K562 (cell line): ENCODE measurements at regions not wholly inside any gene's neighbourhood (a gene's known extent, or its start where the extent isn't known, plus 50 kb on each side); places are given as distances from the start of the nearest gene placed in this dataset.

ENCODE experiments used
- ATAC-seq: fragments of 200-7000 bp; cut with Tn5 transposase; 3 replicates; pipeline ENCODE4 v1.9.1; 2020; ENCODE audit warnings: moderate library complexity
- BruUV-seq: library from RNA; stranded (reverse); fragments of 400-500 nt; replicated peaks from 2 replicates; lab custom pipeline; 2021; lab: Mats Ljungman, UMichigan
- CTCF ChIA-PET: fragments of 300-600 bp; formaldehyde crosslinking; extraction: SDS; loops from one replicate; lab custom pipeline; 2021; ENCODE audit warnings: low intra/inter-chr PET ratio; lab: Yijun Ruan, JAX
- POLR2A ChIA-PET: fragments of 300-600, 350-650 bp; sonication (Branson Sonifier 250); formaldehyde crosslinking; extraction: SDS; loops from one replicate; lab custom pipeline; 2021; ENCODE audit warnings: antibody characterized with exemption, inconsistent platforms; lab: Yijun Ruan, JAX
- DNase-seq, 4 experiments: peaks; one replicate each; pipeline versions ENCODE4 v3.0.0 to v3.0.0-alpha.2; 2011 to 2018; ENCODE audit warnings: low spot score in 3 of 4, mixed read lengths in 3 of 4; ENCODE audit errors: extremely low read depth in 1 of 4
- FAIRE-seq: peaks from 2 replicates; lab custom pipeline; 2011; peaks lifted over from hg19 to GRCh38; lab: Jason Lieb, UNC
- H2AFZ ChIP-seq: 2 replicates; pipeline ENCODE4 v1.6.0; 2011; ENCODE audit warnings: low read depth, low read length, control low read depth, inconsistent platforms
- H3K27ac ChIP-seq: fragments of 200-600 bp; 3 replicates; pipeline ENCODE4 v1.8.0; 2011; ENCODE audit warnings: low read depth, mild to moderate bottlenecking, control low read depth, inconsistent platforms, low read length, moderate library complexity, mixed read lengths; ENCODE audit errors: extremely low read depth
- H3K27me3 ChIP-seq, 2 experiments: fragments of 300-600 bp in 1 of 2; 2 replicates in 1 of 2; 3 replicates in 1 of 2; pipeline versions ENCODE4 v1.6.0 to v1.8.0; 2011; ENCODE audit warnings: inconsistent platforms in 2 of 2, low read length in 2 of 2, mild to moderate bottlenecking in 1 of 2, mixed read lengths in 1 of 2, moderate library complexity in 1 of 2; ENCODE audit not compliant: control insufficient read depth in 2 of 2, insufficient read depth in 2 of 2
- H3K36me3 ChIP-seq: fragments of 300-600 bp; 3 replicates; pipeline ENCODE4 v1.8.0; 2011; ENCODE audit warnings: mild to moderate bottlenecking, low read length, inconsistent platforms; ENCODE audit not compliant: control insufficient read depth, insufficient read depth
- H3K4me1 ChIP-seq, 2 experiments: fragments of 200-600 bp in 1 of 2; replicated peaks in 1 of 2; 2 replicates in 1 of 2; 3 replicates in 1 of 2; pipeline versions ENCODE4 v1.5.1 to v1.8.0; 2011; ENCODE audit warnings: inconsistent platforms in 2 of 2, low read length in 2 of 2, mild to moderate bottlenecking in 1 of 2, mixed read lengths in 1 of 2, moderate library complexity in 1 of 2; ENCODE audit not compliant: control insufficient read depth in 2 of 2, insufficient read depth in 2 of 2
- H3K4me2 ChIP-seq: 2 replicates; pipeline ENCODE4 v1.6.1; 2011; ENCODE audit warnings: low read length, control low read depth, inconsistent platforms, mixed read lengths; ENCODE audit not compliant: insufficient read depth
- H3K4me3 ChIP-seq: fragments of 200-600 bp; sonication (generic), shearing (Covaris generic); 2 replicates; pipeline ENCODE4 v1.5.1; 2016; ENCODE audit warnings: control low read depth, inconsistent platforms
- H3K79me2 ChIP-seq: fragments of 200-600 bp; 3 replicates; pipeline ENCODE4 v1.8.0; 2011; ENCODE audit warnings: low read length, inconsistent platforms; ENCODE audit not compliant: control insufficient read depth, insufficient read depth
- H3K9ac ChIP-seq, 2 experiments: 2 replicates each; pipeline versions ENCODE4 v1.6.0 to v1.6.1; 2011; ENCODE audit warnings: low read depth in 2 of 2, low read length in 2 of 2, control low read depth in 1 of 2, inconsistent platforms in 1 of 2, mild to moderate bottlenecking in 1 of 2, mixed read lengths in 1 of 2; ENCODE audit not compliant: insufficient read depth in 1 of 2
- H3K9me1 ChIP-seq: one replicate; pipeline ENCODE4 v1.6.0; 2011; ENCODE audit warnings: inconsistent platforms, mild to moderate bottlenecking, low read length, moderate library complexity; ENCODE audit not compliant: control insufficient read depth, insufficient read depth
- H3K9me3 ChIP-seq: replicated peaks from 2 replicates; pipeline ENCODE4 v1.5.1; 2011; ENCODE audit warnings: low read depth, low read length, inconsistent platforms; ENCODE audit not compliant: control insufficient read depth, insufficient read depth
- H4K20me1 ChIP-seq: replicated peaks from 2 replicates; pipeline ENCODE4 v1.6.1; 2011; ENCODE audit warnings: low read length, inconsistent platforms, mixed read lengths; ENCODE audit not compliant: control insufficient read depth, insufficient read depth
- ADNP ChIP-seq: fragments of 200-800 bp; sonication (Bioruptor generic); IDR thresholded peaks from 2 replicates; pipeline ENCODE4 v1.6.1; 2016; ENCODE audit warnings: missing genetic modification characterization, missing compliant biosample characterization
- CHCHD3 ChIP-seq: fragments of 250-450 bp; sonication (Bioruptor Pico); IDR thresholded peaks from 2 replicates; pipeline ENCODE4 v2.1.2; 2022; ENCODE audit warnings: mild to moderate bottlenecking
- HDAC1 ChIP-seq, 2 experiments: fragments of 450-650 bp; IDR thresholded peaks; 2 replicates each; pipeline ENCODE4 v1.6.1; 2016 to 2017; ENCODE audit warnings: inconsistent platforms in 1 of 2, mild to moderate bottlenecking in 1 of 2, moderate library complexity in 1 of 2
- KDM4B ChIP-seq, 2 experiments: fragments of 450-650 bp in 1 of 2; sonication (generic) in 1 of 2; IDR thresholded peaks; 2 replicates each; pipeline ENCODE4 v1.6.1; 2016 to 2017; ENCODE audit warnings: borderline replicate concordance in 2 of 2, antibody characterized with exemption in 1 of 2, low read depth in 1 of 2, mild to moderate bottlenecking in 1 of 2
- LEF1 ChIP-seq: fragments of 450-650 bp; IDR thresholded peaks from 2 replicates; pipeline ENCODE4 v1.6.1; 2016; ENCODE audit warnings: mild to moderate bottlenecking
- MEF2A ChIP-seq: IDR thresholded peaks from 2 replicates; pipeline ENCODE4 v1.6.1; 2011; ENCODE audit warnings: low read depth, mild to moderate bottlenecking, low read length, moderate library complexity; ENCODE audit not compliant: control insufficient read depth
- NBN ChIP-seq: fragments of 450-650 bp; IDR thresholded peaks from 2 replicates; pipeline ENCODE4 v1.6.1; 2016; ENCODE audit warnings: low read depth, mild to moderate bottlenecking
- NRF1 ChIP-seq, 2 experiments: fragments of 450-650 bp; IDR thresholded peaks in 1 of 2; conservative IDR thresholded peaks in 1 of 2; 2 replicates each; pipeline ENCODE4 v1.6.1; 2014; ENCODE audit warnings: mild to moderate bottlenecking in 2 of 2
- PRPF4 ChIP-seq: fragments of 200-400 bp; formaldehyde crosslinking; IDR thresholded peaks from one replicate; pipeline ENCODE4 v1.6.1; 2017; ENCODE audit warnings: low read length, low read depth, mild to moderate bottlenecking; ENCODE audit not compliant: insufficient read depth, poor library complexity, severe bottlenecking
- SMARCA5 ChIP-seq: fragments of 450-650 bp; IDR thresholded peaks from 2 replicates; pipeline ENCODE4 v1.6.1; 2016
- TOE1 ChIP-seq, 2 experiments: fragments of 450-650 bp in 1 of 2; sonication (generic) in 1 of 2; formaldehyde crosslinking in 1 of 2; IDR thresholded peaks; 2 replicates each; pipeline versions ENCODE4 v1.7.1 to v1.8.0; 2016 to 2022; ENCODE audit warnings: borderline replicate concordance in 2 of 2, mild to moderate bottlenecking in 2 of 2, antibody characterized with exemption in 1 of 2, inconsistent platforms in 1 of 2, low read depth in 1 of 2, missing genetic modification reagents in 1 of 2, moderate library complexity in 1 of 2
- ZBTB17 ChIP-seq: fragments of 450-650 bp; formaldehyde crosslinking; IDR thresholded peaks from 2 replicates; pipeline ENCODE4 v1.4.0; 2020; ENCODE audit warnings: mild to moderate bottlenecking
- ZNF124 ChIP-seq: sonication (generic); formaldehyde crosslinking; IDR thresholded peaks from 2 replicates; pipeline ENCODE4 v1.8.1; 2022; ENCODE audit warnings: missing genetic modification reagents
- ZNF232 ChIP-seq: sonication (generic); formaldehyde crosslinking; IDR thresholded peaks from 2 replicates; pipeline ENCODE4 v1.8.0; 2022; ENCODE audit warnings: mild to moderate bottlenecking, missing genetic modification reagents
- WGBS: fragments of 100-300 bp; shearing (Covaris generic); methylation state at CpG from one replicate; pipeline ENCODE4 v1.1.6; 2016; ENCODE audit warnings: low coverage, mixed read lengths; ENCODE audit not compliant: insufficient coverage; ENCODE audit errors: missing lambda C conversion rate; 5-methylcytosine and 5-hydroxymethylcytosine counted together
- in situ Hi-C: fragments of 300-500 bp; cut with MboI; formaldehyde crosslinking; loops from 4 replicates; pipeline ENCODE4 v1.15.0; 2018; ENCODE audit warnings: inconsistent platforms, mixed read lengths
- intact Hi-C: fragments of 100-400 bp; cut with micrococcal nuclease; formaldehyde crosslinking; loops from 2 replicates; pipeline ENCODE4 v1.14.2; 2022
- TF ChIP-seq, protein P1 (sequence below), 2 experiments: fragments of 450-650 bp; IDR thresholded peaks; 2 replicates each; pipeline ENCODE4 v1.6.1; 2018; ENCODE audit warnings: mild to moderate bottlenecking in 2 of 2, low read depth in 1 of 2; ENCODE audit not compliant: partially characterized antibody in 2 of 2

DNA sequence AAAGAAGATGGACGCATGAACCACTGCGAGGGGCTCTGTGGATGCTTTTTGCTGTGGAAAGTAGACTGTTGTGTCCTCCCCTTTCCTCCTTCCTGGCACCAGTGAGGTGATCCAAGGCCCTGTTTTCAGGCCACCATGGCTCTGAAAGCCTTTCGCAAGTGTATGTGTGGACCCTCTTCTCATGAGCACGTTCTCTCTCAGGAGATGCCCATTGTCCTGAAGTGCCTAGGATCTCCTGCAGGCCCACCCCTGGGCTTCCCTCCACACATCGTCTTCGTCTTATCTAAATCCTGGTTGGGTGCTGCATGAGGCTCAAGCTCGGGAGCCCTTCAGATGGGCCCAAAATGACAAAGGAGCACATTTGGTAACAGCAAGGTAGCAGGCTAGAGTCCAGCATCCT lies 188.2 kb downstream of the PTPN20 start:
- H4K20me1 ChIP-seq, result no peaks in the 10 kb centered on the region
- no TSS peak for BruUV-seq
- no peaks in the 10 kb centered on the region for H3K36me3 ChIP-seq
- FAIRE-seq, result no peak
- no peak for DNase-seq
- no peak overlapping the region for H3K27ac ChIP-seq
- no peaks in the 10 kb centered on the region for H3K79me2 ChIP-seq
- ChIA-PET CTCF (no interaction called here), POLR2A (interaction anchor here (0.9 kb wide), 1 partner anchor 14 kb away, joined by 3 read pairs; no protein-coding TSS in a partner anchor)
- H3K9me1 ChIP-seq, result no peaks in the 10 kb centered on the region
- no peak overlapping the region for H3K4me3 ChIP-seq
- TF ChIP-seq TOE1 (IDR thresholded peaks at IDR 0.05; ENCODE audit: borderline replicate concordance), result no peak
- TF ChIP-seq TOE1 (CRISPR knock-in tag; IDR thresholded peaks at IDR 0.05; ENCODE audit: borderline replicate concordance, low read depth), result no peak
- TF ChIP-seq NBN, result no peak
- TF ChIP-seq SMARCA5, result no peak
- no peak for TF ChIP-seq HDAC1 (IDR thresholded peaks at IDR 0.05)
- no peak for TF ChIP-seq ZNF124 (CRISPR knock-in tag)
- TF ChIP-seq CHCHD3 (CRISPR knock-in tag), result no peak
- TF ChIP-seq NRF1 (conservative IDR thresholded peaks at IDR 0.05 in 1 of 2, IDR thresholded peaks at IDR 0.05 in 1 of 2), result no peak
- no peak for TF ChIP-seq MEF2A
- no peak for TF ChIP-seq KDM4B (IDR thresholded peaks at IDR 0.05; ENCODE audit: borderline replicate concordance in 2 of 2, low read depth in 1 of 2)
- TF ChIP-seq ADNP (tag), result no peak
- no peak for TF ChIP-seq ZBTB17 (CRISPR knock-in tag)
- TF ChIP-seq, protein P1, sequence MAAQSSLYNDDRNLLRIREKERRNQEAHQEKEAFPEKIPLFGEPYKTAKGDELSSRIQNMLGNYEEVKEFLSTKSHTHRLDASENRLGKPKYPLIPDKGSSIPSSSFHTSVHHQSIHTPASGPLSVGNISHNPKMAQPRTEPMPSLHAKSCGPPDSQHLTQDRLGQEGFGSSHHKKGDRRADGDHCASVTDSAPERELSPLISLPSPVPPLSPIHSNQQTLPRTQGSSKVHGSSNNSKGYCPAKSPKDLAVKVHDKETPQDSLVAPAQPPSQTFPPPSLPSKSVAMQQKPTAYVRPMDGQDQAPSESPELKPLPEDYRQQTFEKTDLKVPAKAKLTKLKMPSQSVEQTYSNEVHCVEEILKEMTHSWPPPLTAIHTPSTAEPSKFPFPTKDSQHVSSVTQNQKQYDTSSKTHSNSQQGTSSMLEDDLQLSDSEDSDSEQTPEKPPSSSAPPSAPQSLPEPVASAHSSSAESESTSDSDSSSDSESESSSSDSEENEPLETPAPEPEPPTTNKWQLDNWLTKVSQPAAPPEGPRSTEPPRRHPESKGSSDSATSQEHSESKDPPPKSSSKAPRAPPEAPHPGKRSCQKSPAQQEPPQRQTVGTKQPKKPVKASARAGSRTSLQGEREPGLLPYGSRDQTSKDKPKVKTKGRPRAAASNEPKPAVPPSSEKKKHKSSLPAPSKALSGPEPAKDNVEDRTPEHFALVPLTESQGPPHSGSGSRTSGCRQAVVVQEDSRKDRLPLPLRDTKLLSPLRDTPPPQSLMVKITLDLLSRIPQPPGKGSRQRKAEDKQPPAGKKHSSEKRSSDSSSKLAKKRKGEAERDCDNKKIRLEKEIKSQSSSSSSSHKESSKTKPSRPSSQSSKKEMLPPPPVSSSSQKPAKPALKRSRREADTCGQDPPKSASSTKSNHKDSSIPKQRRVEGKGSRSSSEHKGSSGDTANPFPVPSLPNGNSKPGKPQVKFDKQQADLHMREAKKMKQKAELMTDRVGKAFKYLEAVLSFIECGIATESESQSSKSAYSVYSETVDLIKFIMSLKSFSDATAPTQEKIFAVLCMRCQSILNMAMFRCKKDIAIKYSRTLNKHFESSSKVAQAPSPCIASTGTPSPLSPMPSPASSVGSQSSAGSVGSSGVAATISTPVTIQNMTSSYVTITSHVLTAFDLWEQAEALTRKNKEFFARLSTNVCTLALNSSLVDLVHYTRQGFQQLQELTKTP (IDR thresholded peaks at IDR 0.05; ENCODE audit: low read depth in 1 of 2, partially characterized antibody in 2 of 2), result no peak
- TF ChIP-seq LEF1, result no peak
- no peak for TF ChIP-seq PRPF4
- TF ChIP-seq ZNF232 (CRISPR knock-in tag), result no peak
- no peaks in the 10 kb centered on the region for H3K9me3 ChIP-seq
- under 1% methylated on average over 7 of the region's 7 CpGs for WGBS
- in situ Hi-C loops (no loop called here), intact Hi-C loops (no loop called here)
- H3K4me1 ChIP-seq, result no peaks in the 10 kb centered on the region
- H3K4me2 ChIP-seq, result no peak overlapping the region
- no peak overlapping the region for H3K9ac ChIP-seq
- no peak overlapping the region for H2AFZ ChIP-seq
- ATAC-seq, result no peak
- H3K27me3 ChIP-seq, result peaks cover 8 to 26% of the 10 kb centered on the region in 2 experiments; a peak in 3 of 5 replicates
